ENCODE measurements at regions not wholly inside any gene's neighbourhood (a gene's known extent, or its start where the extent isn't known, plus 50 kb on each side); places are given as distances from the start of the nearest gene placed in this dataset.

DNA sequence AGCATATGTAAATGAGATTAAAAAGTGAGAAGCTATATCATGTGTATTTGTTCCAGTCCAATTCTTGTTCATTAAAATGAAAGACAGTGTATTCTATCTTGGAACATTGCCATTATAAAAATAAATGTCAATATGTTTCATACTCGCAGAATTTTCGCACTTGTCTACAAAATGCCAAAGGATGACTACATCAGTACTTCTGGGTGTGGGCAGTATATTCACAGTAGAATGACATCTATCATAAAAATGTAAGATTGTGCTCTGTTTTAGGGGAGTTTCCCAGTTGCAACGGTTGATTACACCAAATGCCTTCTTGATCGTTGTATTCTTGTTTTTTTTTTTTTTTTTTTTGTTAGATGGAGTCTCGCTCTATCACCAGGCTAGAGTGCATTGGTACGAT lies 292.3 kb upstream of the E2F7 start:
- DNase-seq (ENCODE audit: low spot score) = no peak
- TF ChIP-seq, protein P1, sequence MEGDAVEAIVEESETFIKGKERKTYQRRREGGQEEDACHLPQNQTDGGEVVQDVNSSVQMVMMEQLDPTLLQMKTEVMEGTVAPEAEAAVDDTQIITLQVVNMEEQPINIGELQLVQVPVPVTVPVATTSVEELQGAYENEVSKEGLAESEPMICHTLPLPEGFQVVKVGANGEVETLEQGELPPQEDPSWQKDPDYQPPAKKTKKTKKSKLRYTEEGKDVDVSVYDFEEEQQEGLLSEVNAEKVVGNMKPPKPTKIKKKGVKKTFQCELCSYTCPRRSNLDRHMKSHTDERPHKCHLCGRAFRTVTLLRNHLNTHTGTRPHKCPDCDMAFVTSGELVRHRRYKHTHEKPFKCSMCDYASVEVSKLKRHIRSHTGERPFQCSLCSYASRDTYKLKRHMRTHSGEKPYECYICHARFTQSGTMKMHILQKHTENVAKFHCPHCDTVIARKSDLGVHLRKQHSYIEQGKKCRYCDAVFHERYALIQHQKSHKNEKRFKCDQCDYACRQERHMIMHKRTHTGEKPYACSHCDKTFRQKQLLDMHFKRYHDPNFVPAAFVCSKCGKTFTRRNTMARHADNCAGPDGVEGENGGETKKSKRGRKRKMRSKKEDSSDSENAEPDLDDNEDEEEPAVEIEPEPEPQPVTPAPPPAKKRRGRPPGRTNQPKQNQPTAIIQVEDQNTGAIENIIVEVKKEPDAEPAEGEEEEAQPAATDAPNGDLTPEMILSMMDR (IDR thresholded peaks at IDR 0.05; ENCODE audit: extremely low read depth, insufficient read depth, missing control alignments) = no peak
- in situ Hi-C loops (cut with MboI; ENCODE audit: low pct_unique_long_range_greater_than_20kb, low sequenced_read_pairs, unreplicated experiment) = no loop called here

DNA sequence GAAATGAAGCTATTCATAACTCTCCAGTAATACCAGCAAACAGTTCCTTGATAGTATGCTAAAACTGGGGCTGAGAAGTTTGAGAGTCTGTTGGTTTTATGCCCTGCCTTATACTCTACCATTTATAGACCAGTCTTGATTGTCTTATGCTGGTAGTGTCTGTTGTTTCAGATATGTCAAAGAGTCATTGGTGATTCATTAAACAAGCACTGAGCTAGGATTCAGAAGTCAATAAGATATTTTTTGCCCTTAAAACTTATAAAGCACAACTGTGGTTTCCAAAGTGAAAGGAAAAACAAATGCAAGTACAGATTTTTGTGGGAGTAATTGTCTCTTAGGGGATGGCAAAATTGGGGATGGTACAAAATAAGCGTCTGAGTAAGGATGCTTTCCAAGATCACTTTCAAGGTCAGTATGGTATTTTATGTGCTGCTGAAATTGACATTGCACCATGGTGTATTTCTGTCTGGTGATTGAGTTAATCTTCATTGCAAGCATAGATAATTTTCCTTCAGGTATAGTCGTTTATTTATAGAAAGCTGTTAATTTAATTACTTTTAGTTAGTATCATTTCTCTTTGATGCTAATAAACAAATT lies 289.5 kb upstream of the E2F7 start:
- in situ Hi-C loops (cut with MboI; ENCODE audit: low pct_unique_long_range_greater_than_20kb, low sequenced_read_pairs, unreplicated experiment) = no loop called here
- DNase-seq (ENCODE audit: low spot score) = no peak

DNA sequence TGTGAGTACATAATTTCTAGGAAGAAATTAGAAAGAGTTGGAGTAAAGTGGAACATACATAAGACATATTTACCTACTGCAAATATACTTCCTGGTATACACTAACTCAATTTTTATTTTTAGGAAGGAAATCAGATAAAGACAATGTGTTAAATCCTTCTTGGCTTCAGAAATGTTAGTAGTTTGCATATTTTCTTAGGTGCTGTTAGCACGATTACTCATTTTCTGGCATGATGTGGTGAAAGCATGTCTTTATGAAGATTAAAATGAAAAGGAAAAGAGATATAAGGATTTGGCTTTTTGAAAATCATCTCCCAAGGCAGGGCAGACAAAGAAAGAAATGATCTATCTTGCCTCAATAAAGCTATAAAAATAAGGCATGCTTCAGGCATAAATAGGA lies 287.6 kb upstream of the E2F7 start:
- in situ Hi-C loops (cut with MboI; ENCODE audit: low pct_unique_long_range_greater_than_20kb, low sequenced_read_pairs, unreplicated experiment) = no loop called here
- no peak for DNase-seq (ENCODE audit: low spot score)
- TF ChIP-seq, protein P1 (IDR thresholded peaks at IDR 0.05; ENCODE audit: extremely low read depth, insufficient read depth, missing control alignments) = no peak

More for the DNA sequence above, 289.5 kb upstream of the E2F7 start:
- TF ChIP-seq, protein P1 (IDR thresholded peaks at IDR 0.05; ENCODE audit: extremely low read depth, insufficient read depth, missing control alignments) = no peak

DNA sequence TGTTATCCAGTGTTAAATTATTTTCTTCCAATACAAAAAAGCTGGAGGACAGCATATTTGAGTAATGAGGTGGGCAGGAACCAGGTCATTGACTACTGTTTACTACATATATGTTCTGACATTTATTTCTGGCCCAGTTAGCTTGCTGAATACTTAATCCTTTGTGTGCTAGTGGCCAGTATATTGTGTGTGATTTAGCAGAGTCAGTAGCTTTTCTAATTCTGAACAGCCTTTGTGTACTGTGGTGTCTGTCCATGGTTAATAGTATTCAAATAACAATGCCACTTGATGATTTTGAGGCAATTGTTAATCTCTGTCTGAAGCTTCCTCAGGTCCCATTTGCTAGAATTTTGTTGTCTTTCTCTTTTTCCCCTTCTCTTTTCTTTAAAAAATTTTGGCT lies 286.5 kb upstream of the E2F7 start:
- in situ Hi-C loops (cut with MboI; ENCODE audit: low pct_unique_long_range_greater_than_20kb, low sequenced_read_pairs, unreplicated experiment) = no loop called here
- TF ChIP-seq, protein P1 (IDR thresholded peaks at IDR 0.05; ENCODE audit: extremely low read depth, insufficient read depth, missing control alignments) = no peak
- DNase-seq (ENCODE audit: low spot score) = no peak

DNA sequence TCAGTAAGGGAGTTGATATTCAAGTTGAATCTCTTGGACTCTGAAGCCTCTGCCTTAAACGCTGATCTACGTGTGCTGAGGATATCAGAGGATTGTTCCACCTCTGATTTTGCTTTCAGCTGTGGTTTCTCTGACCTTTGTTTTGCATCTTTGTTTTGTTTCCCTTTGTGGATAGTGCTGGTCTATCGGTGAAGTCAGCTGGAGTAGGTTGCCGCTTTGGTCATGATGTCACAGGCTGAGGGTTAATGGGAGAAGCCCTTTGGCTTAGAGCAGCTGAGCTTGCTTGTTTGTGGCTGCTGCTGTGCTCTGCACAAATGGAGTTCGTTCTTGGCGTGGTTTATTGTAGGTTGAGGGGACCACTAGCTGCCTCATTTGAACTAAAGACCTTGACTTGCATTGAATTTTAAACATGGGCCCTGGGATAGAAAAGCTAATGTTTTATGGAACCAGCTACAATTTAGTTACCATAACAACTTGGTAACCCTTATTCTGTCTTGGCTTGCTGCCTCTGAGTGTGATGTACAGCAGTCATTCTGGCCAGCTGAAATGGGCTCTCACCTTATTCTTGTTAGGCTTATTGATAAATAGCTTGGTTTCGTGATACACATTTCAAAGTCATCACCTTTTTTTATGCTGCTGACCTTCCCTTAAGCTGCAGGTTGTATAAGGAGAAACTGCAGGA lies 284.5 kb upstream of the E2F7 start:
- no peak for DNase-seq (ENCODE audit: low spot score)
- in situ Hi-C loops (cut with MboI; ENCODE audit: low pct_unique_long_range_greater_than_20kb, low sequenced_read_pairs, unreplicated experiment) = no loop called here
- TF ChIP-seq, protein P1 (IDR thresholded peaks at IDR 0.05; ENCODE audit: extremely low read depth, insufficient read depth, missing control alignments) = no peak

DNA sequence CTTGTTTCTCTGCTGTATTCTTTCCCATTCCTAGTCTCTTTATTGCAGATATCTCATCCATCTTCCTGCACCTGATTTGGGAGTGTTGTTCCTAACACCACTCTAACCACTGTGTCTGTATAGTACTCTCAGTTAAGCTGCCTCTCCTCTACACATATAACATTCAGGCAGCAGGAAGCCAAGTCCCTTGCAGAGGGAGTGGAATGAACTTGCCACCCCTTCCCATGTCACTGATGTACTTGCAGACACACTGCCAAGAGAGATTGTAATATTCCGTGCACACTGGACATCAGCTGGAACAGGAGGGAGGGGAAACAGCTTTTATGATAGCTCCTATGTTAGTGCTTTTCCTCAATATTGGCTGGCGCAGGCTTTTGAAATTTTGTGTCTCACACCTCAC lies 281.6 kb upstream of the E2F7 start:
- TF ChIP-seq, protein P1 (IDR thresholded peaks at IDR 0.05; ENCODE audit: extremely low read depth, insufficient read depth, missing control alignments) = no peak
- no peak for DNase-seq (ENCODE audit: low spot score)
- in situ Hi-C loops (cut with MboI; ENCODE audit: low pct_unique_long_range_greater_than_20kb, low sequenced_read_pairs, unreplicated experiment) = no loop called here
